Karpas-422 (cell line): ENCODE measurements at regions not wholly inside any gene's neighbourhood (a gene's known extent, or its start where the extent isn't known, plus 50 kb on each side); places are given as distances from the start of the nearest gene placed in this dataset.

ENCODE experiments used
- DNase-seq: peaks from one replicate; pipeline ENCODE4 v3.0.0-alpha.2; 2015
- H2AFZ ChIP-seq: fragments of 200-600 bp; sonication (generic); 2 replicates; pipeline ENCODE4 v1.6.1; 2014; ENCODE audit warnings: antibody characterized with exemption, low read length, mixed read lengths
- H3K27ac ChIP-seq: fragments of 200-600 bp; sonication (generic); 2 replicates; pipeline ENCODE4 v1.5.1; 2014; ENCODE audit warnings: mild to moderate bottlenecking, low read length, moderate library complexity
- H3K27me3 ChIP-seq: fragments of 200-600 bp; sonication (generic); 2 replicates; pipeline ENCODE4 v1.6.1; 2014; ENCODE audit warnings: low read length, mixed read lengths
- H3K36me3 ChIP-seq: fragments of 200-600 bp; sonication (generic); 2 replicates; pipeline ENCODE4 v1.6.1; 2014; ENCODE audit warnings: low read length, mixed read lengths; ENCODE audit not compliant: insufficient read depth
- H3K4me1 ChIP-seq: fragments of 200-600 bp; sonication (generic); 2 replicates; pipeline ENCODE4 v1.6.1; 2014; ENCODE audit warnings: mild to moderate bottlenecking, low read length, mixed read lengths
- H3K4me2 ChIP-seq: fragments of 200-600 bp; sonication (generic); 2 replicates; pipeline ENCODE4 v1.6.1; 2014; ENCODE audit warnings: low read length, low read depth, mild to moderate bottlenecking; ENCODE audit not compliant: poor library complexity, severe bottlenecking
- H3K4me3 ChIP-seq: fragments of 200-600 bp; sonication (generic); 2 replicates; pipeline ENCODE4 v1.5.1; 2014; ENCODE audit warnings: mild to moderate bottlenecking, antibody characterized with exemption, low read length, mixed read lengths
- H3K79me2 ChIP-seq: fragments of 200-600 bp; sonication (generic); 2 replicates; pipeline ENCODE4 v1.6.1; 2014; ENCODE audit warnings: mild to moderate bottlenecking, low read length, mixed read lengths
- H3K9ac ChIP-seq: fragments of 200-600 bp; sonication (generic); 2 replicates; pipeline ENCODE4 v1.6.0; 2014; ENCODE audit warnings: low read length
- H3K9me2 ChIP-seq: fragments of 200-600 bp; sonication (generic), shearing (Covaris generic); replicated peaks from 2 replicates; pipeline ENCODE4 v1.6.0; 2014; ENCODE audit warnings: mild to moderate bottlenecking, low read length, moderate library complexity; ENCODE audit not compliant: insufficient read depth
- H3K9me3 ChIP-seq: fragments of 300-700, 200-600 bp; sonication (generic); 2 replicates; pipeline ENCODE4 v1.6.1; 2014; ENCODE audit warnings: low read length, mixed read lengths
- H4K20me1 ChIP-seq: fragments of 200-600 bp; sonication (generic); 2 replicates; pipeline ENCODE4 v1.6.1; 2014; ENCODE audit warnings: mild to moderate bottlenecking, antibody characterized with exemption, low read length, low read depth; ENCODE audit not compliant: insufficient read depth

GRCh38 chr14:101464984-101465794 is 96.1 kb upstream of the DIO3 start:
- Histone ChIP-seq H3K27me3 (no peaks in the 10 kb centered on the region), H3K9me3 (no peaks in the 10 kb centered on the region)
- no peak for DNase-seq

GRCh38 chr14:101465795-101466448 is 95.4 kb upstream of the DIO3 start:
- Histone ChIP-seq H3K36me3 (no peaks in the 10 kb centered on the region), H3K9ac (no peak overlapping the region), H3K9me2 (no peaks in the 10 kb centered on the region), H4K20me1 (no peaks in the 10 kb centered on the region), H3K27me3 (no peaks in the 10 kb centered on the region), H2AFZ (no peak overlapping the region), H3K27ac (no peak overlapping the region), H3K9me3 (no peaks in the 10 kb centered on the region), H3K4me1 (no peaks in the 10 kb centered on the region), H3K79me2 (no peaks in the 10 kb centered on the region), H3K4me3 (no peak overlapping the region), H3K4me2 (no peak overlapping the region)
- no peak for DNase-seq

More at GRCh38 chr14:101464984-101465794, 96.1 kb upstream of the DIO3 start:
- Histone ChIP-seq H3K79me2 (no peaks in the 10 kb centered on the region), H3K4me2 (no peak overlapping the region), H3K27ac (no peak overlapping the region), H3K9me2 (no peaks in the 10 kb centered on the region), H4K20me1 (no peaks in the 10 kb centered on the region), H3K9ac (no peak overlapping the region), H3K4me1 (no peaks in the 10 kb centered on the region), H3K4me3 (no peak overlapping the region), H2AFZ (no peak overlapping the region), H3K36me3 (no peaks in the 10 kb centered on the region)

- Histone ChIP-seq H3K27me3 (no peaks in the 10 kb centered on the region), H3K79me2 (no peaks in the 10 kb centered on the region), H3K4me1 (no peaks in the 10 kb centered on the region), H3K9ac (no peak overlapping the region), H4K20me1 (no peaks in the 10 kb centered on the region), H2AFZ (no peak overlapping the region), H3K4me2 (no peak overlapping the region), H3K4me3 (no peak overlapping the region), H3K9me2 (no peaks in the 10 kb centered on the region), H3K9me3 (no peaks in the 10 kb centered on the region), H3K27ac (no peak overlapping the region), H3K36me3 (no peaks in the 10 kb centered on the region)
- no peak for DNase-seq
These were observed 94.7 kb upstream of the DIO3 start for GRCh38 chr14:101466456-101467180.

- no peak overlapping the region for H3K27ac ChIP-seq
- no peaks in the 10 kb centered on the region for H3K27me3 ChIP-seq
- no peaks in the 10 kb centered on the region for H4K20me1 ChIP-seq
- no peaks in the 10 kb centered on the region for H3K9me2 ChIP-seq
- H3K36me3 ChIP-seq, result no peaks in the 10 kb centered on the region
- H3K4me1 ChIP-seq, result no peaks in the 10 kb centered on the region
- H3K79me2 ChIP-seq, result no peaks in the 10 kb centered on the region
- no peaks in the 10 kb centered on the region for H3K9me3 ChIP-seq
- no peak overlapping the region for H3K4me3 ChIP-seq
- H3K4me2 ChIP-seq, result no peak overlapping the region
- DNase-seq, result no peak
- no peak overlapping the region for H2AFZ ChIP-seq
- H3K9ac ChIP-seq, result no peak overlapping the region
These were observed 93.9 kb upstream of the DIO3 start for GRCh38 chr14:101467181-101467926.

- DNase-seq, result no peak
- Histone ChIP-seq H3K9me3 (no peaks in the 10 kb centered on the region), H3K9me2 (no peaks in the 10 kb centered on the region), H2AFZ (no peak overlapping the region), H3K36me3 (no peaks in the 10 kb centered on the region), H3K79me2 (no peaks in the 10 kb centered on the region), H4K20me1 (no peaks in the 10 kb centered on the region), H3K4me2 (no peak overlapping the region), H3K27me3 (no peaks in the 10 kb centered on the region), H3K4me1 (no peaks in the 10 kb centered on the region), H3K4me3 (no peak overlapping the region), H3K9ac (no peak overlapping the region), H3K27ac (no peak overlapping the region)
These were observed 91.7 kb upstream of the DIO3 start for GRCh38 chr14:101469382-101470247.

- Histone ChIP-seq H2AFZ (no peak overlapping the region), H3K9ac (no peak overlapping the region), H3K36me3 (no peaks in the 10 kb centered on the region), H3K4me1 (no peaks in the 10 kb centered on the region), H3K4me2 (no peak overlapping the region), H3K79me2 (no peaks in the 10 kb centered on the region), H3K9me3 (no peaks in the 10 kb centered on the region), H3K9me2 (no peaks in the 10 kb centered on the region), H3K27ac (no peak overlapping the region), H3K27me3 (no peaks in the 10 kb centered on the region), H4K20me1 (no peaks in the 10 kb centered on the region), H3K4me3 (no peak overlapping the region)
- no peak for DNase-seq
These were observed 91.0 kb upstream of the DIO3 start for GRCh38 chr14:101470266-101470665.

- Histone ChIP-seq H3K79me2 (no peaks in the 10 kb centered on the region), H4K20me1 (no peaks in the 10 kb centered on the region), H3K36me3 (no peaks in the 10 kb centered on the region), H3K9me2 (no peaks in the 10 kb centered on the region), H3K4me1 (no peaks in the 10 kb centered on the region), H3K9ac (no peak overlapping the region), H3K27me3 (no peaks in the 10 kb centered on the region), H3K27ac (no peak overlapping the region), H2AFZ (no peak overlapping the region), H3K4me3 (no peak overlapping the region), H3K9me3 (no peaks in the 10 kb centered on the region), H3K4me2 (no peak overlapping the region)
- no peak for DNase-seq
These were observed 89.4 kb upstream of the DIO3 start for GRCh38 chr14:101471723-101472517.
